Mesothelial cell of epicardium (in vitro differentiated cells): ENCODE measurements at regions not wholly inside any gene's neighbourhood (a gene's known extent, or its start where the extent isn't known, plus 50 kb on each side); places are given as distances from the start of the nearest gene placed in this dataset.

Experiments
- DNase-seq, 2 experiments: peaks; one replicate each; pipeline ENCODE4 v3.0.0; 2021; ENCODE audit warnings: low spot score in 2 of 2; ENCODE audit not compliant: unreplicated experiment in 2 of 2
- H3K27ac Mint-ChIP-seq: 2 replicates; pipeline ENCODE4 v1.8.0; 2021; ENCODE audit warnings: mixed read lengths
- H3K27me3 Mint-ChIP-seq: 2 replicates; pipeline ENCODE4 v1.8.0; 2021; ENCODE audit warnings: low read depth, mixed read lengths
- H3K36me3 Mint-ChIP-seq: 2 replicates; pipeline ENCODE4 v1.8.0; 2021; ENCODE audit warnings: mixed read lengths
- H3K4me1 Mint-ChIP-seq: 2 replicates; pipeline ENCODE4 v1.8.0; 2021; ENCODE audit warnings: mixed read lengths
- H3K4me3 Mint-ChIP-seq: 2 replicates; pipeline ENCODE4 v1.8.0; 2021; ENCODE audit warnings: mild to moderate bottlenecking, moderate library complexity, mixed read lengths
- H3K9me3 Mint-ChIP-seq: 2 replicates; pipeline ENCODE4 v1.8.0; 2021; ENCODE audit warnings: mixed read lengths
- TF ChIP-seq, protein P1 (sequence below): fragments of 200-600 bp; sonication (generic); IDR thresholded peaks from one replicate; pipeline ENCODE4 v1.5.0; 2021; ENCODE audit warnings: antibody characterized with exemption; ENCODE audit not compliant: unreplicated experiment

DNA sequence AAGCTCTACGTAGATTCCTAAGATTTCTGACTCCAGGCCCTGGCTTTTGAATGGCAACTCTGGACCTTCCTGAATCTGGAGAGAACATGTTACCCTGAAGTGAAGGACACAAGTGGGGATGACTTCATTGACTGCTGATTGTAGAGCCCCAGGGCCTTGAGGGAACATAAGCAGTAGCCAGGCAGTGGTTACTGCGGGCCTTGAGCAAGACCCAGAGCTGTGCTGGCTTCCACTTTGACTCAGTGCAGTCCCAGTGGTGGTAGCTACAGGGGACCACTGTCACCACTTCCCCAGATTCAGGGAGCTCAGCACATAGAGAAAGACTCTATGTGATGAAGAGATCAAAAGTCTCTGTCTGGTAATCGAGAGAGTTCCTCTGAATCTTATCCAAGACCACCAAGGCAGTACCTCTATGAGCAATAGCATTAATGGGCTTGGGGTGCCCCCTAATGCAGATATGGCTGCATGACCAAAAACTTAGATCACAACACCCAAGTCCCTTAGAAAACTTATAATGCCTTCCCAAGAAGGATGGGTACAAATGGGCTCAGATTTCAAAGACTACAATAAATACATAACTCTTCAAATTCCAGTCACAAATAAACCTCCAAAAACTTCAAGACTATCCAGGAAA, 1278.3 kb downstream of the AMY1C start:
- no peak overlapping the region for H3K27ac Mint-ChIP-seq
- TF ChIP-seq, protein P1, sequence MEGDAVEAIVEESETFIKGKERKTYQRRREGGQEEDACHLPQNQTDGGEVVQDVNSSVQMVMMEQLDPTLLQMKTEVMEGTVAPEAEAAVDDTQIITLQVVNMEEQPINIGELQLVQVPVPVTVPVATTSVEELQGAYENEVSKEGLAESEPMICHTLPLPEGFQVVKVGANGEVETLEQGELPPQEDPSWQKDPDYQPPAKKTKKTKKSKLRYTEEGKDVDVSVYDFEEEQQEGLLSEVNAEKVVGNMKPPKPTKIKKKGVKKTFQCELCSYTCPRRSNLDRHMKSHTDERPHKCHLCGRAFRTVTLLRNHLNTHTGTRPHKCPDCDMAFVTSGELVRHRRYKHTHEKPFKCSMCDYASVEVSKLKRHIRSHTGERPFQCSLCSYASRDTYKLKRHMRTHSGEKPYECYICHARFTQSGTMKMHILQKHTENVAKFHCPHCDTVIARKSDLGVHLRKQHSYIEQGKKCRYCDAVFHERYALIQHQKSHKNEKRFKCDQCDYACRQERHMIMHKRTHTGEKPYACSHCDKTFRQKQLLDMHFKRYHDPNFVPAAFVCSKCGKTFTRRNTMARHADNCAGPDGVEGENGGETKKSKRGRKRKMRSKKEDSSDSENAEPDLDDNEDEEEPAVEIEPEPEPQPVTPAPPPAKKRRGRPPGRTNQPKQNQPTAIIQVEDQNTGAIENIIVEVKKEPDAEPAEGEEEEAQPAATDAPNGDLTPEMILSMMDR = no peak
- no peaks in the 10 kb centered on the region for H3K9me3 Mint-ChIP-seq
- no peaks in the 10 kb centered on the region for H3K27me3 Mint-ChIP-seq
- no peaks in the 10 kb centered on the region for H3K36me3 Mint-ChIP-seq
- no peak overlapping the region for H3K4me3 Mint-ChIP-seq
- H3K4me1 Mint-ChIP-seq = no peaks in the 10 kb centered on the region
- DNase-seq = no peak

DNA sequence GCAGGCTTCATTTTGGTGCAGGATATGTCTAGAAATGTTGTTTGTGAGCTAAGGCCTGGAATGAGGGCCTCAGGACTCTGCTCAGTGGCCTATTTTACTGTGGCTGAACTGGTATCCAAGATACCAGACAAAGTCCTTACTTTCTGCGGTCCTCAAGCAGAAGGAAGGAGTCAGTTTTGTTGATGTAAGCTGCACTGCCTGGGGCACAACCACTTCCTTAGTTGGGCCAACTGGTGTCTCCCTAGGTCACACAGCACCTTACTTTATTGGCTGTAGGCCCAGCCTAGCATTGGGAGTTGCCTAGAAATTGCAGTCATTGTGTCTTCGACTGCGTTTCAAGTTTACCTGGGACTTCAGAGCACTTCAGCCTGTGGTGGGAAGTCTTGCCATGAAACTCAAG, 1322.7 kb downstream of the AMY1C start:
- TF ChIP-seq, protein P1 = no peak
- H3K36me3 Mint-ChIP-seq = no peaks in the 10 kb centered on the region

DNA sequence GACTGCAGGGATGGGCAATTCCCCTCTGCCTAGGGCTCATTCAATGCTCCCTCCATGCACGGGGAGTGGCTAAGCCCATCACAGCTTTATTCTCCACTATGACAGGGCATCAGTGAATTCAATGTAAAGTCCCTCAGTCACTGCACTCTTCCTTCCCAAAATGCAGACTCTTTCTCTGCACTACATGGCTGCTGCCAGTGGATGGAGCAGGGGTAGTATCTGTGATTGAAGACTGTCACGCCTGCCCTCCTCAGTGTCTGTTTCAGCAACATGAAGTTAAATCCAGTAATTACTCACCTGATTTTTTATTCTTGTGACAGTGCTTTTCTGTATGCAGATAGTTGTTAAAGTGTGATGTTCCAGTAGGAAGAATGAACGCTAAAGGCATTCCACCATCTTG, 1323.2 kb downstream of the AMY1C start:
- no peak for DNase-seq
- Mint-ChIP-seq H3K27ac (no peak overlapping the region), H3K9me3 (peaks cover 5% of the 10 kb centered on the region), H3K27me3 (no peaks in the 10 kb centered on the region), H3K36me3 (no peaks in the 10 kb centered on the region), H3K4me1 (no peaks in the 10 kb centered on the region), H3K4me3 (no peak overlapping the region)
- TF ChIP-seq, protein P1 = no peak

More for the DNA sequence above, 1322.7 kb downstream of the AMY1C start:
- Mint-ChIP-seq H3K27me3 (no peaks in the 10 kb centered on the region), H3K4me3 (no peak overlapping the region), H3K27ac (no peak overlapping the region), H3K4me1 (no peaks in the 10 kb centered on the region), H3K9me3 (peaks cover 9% of the 10 kb centered on the region)
- DNase-seq = no peak

DNA sequence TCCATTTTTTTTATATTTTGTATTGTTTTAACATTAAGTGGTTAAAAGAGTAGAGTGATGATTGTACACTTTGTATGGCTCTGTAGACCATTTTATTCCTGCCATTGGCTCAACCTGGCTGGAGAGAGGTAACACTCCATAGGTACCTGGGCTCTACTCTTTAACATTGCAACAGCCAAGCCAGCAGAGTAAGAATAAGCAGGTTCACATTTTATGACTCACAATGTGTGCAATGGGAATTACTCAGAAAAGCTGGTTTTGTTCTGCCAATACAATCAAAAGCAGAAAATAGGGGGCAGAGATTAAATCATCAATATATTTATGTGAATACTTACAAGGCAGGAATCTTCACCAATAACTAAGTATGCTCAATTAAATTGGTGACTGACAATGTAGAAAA, 1324.0 kb downstream of the AMY1C start:
- no peak overlapping the region for H3K4me3 Mint-ChIP-seq
- H3K9me3 Mint-ChIP-seq = no peaks in the 10 kb centered on the region
- no peaks in the 10 kb centered on the region for H3K36me3 Mint-ChIP-seq
- no peaks in the 10 kb centered on the region for H3K4me1 Mint-ChIP-seq
- no peaks in the 10 kb centered on the region for H3K27me3 Mint-ChIP-seq
- DNase-seq = no peak
- TF ChIP-seq, protein P1 = no peak
- no peak overlapping the region for H3K27ac Mint-ChIP-seq

DNA sequence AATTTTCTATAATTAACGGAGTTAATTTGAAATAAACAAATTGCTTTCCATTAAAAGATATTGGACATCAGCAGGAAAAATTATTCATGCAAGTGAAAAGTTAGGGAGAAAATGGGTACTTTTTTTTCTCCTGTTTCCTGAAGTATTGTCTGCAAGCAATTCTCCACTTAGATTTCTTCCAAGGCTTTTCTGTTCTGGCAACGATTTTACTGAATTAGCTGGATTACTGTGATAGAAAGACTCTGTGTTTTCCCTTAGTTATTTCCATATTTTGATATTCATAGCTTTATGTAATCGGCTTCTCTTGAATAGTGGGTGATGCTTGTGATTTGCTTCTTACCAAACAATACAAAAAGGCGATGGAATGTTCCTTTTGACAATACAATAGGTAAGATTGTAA, 1333.9 kb downstream of the AMY1C start:
- no peaks in the 10 kb centered on the region for H3K27me3 Mint-ChIP-seq
- no peaks in the 10 kb centered on the region for H3K9me3 Mint-ChIP-seq
- no peak for DNase-seq
- no peaks in the 10 kb centered on the region for H3K36me3 Mint-ChIP-seq
- H3K27ac Mint-ChIP-seq = no peak overlapping the region
- TF ChIP-seq, protein P1 = no peak
- no peak overlapping the region for H3K4me3 Mint-ChIP-seq
- H3K4me1 Mint-ChIP-seq = no peaks in the 10 kb centered on the region

DNA sequence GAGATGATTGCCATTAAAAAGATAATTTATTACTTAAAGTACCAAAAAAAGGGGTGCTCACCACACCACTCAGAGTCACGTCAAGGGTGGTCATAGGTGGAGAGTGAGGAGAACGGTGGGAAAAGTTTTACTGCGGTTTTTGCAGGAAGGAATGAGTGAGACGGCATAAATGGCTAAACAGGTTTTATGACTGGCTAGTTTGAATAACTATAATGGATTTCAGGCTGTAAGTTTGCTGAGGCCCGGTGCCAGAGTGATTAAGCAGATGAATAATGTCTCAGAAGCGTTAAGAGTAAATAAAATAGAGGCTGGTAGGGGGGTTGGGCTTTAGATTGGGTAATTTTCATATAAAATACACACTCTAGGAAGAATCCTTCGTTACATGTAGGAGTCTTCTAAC, 1337.8 kb downstream of the AMY1C start:
- TF ChIP-seq, protein P1 = no peak
- no peaks in the 10 kb centered on the region for H3K9me3 Mint-ChIP-seq
- no peak for DNase-seq
- no peaks in the 10 kb centered on the region for H3K4me1 Mint-ChIP-seq
- no peak overlapping the region for H3K4me3 Mint-ChIP-seq
- no peak overlapping the region for H3K27ac Mint-ChIP-seq
- H3K27me3 Mint-ChIP-seq = no peaks in the 10 kb centered on the region
- H3K36me3 Mint-ChIP-seq = no peaks in the 10 kb centered on the region
